Ishikawa (cell line): ENCODE measurements at regions not wholly inside any gene's neighbourhood (a gene's known extent, or its start where the extent isn't known, plus 50 kb on each side); places are given as distances from the start of the nearest gene placed in this dataset.

Source experiments
- CREB1 ChIP-seq: IDR thresholded peaks from 2 replicates; pipeline ENCODE4 v1.6.1; 2012; ENCODE audit warnings: low read depth
- EP300 ChIP-seq: IDR thresholded peaks from 2 replicates; pipeline ENCODE4 v1.6.1; 2012; ENCODE audit warnings: borderline replicate concordance
- MAX ChIP-seq: IDR thresholded peaks from 2 replicates; pipeline ENCODE4 v1.6.1; 2012
- RAD21 ChIP-seq: IDR thresholded peaks from 2 replicates; pipeline ENCODE4 v1.6.1; 2012; ENCODE audit warnings: low read depth

GRCh38 chr7:123282181-123282580 lies 82.4 kb upstream of the SLC13A1 start:
- TF ChIP-seq CREB1 (no peak), RAD21 (no peak), EP300 (no peak), MAX (no peak)
